HEK293T (cell line): ENCODE measurements at regions not wholly inside any gene's neighbourhood (a gene's known extent, or its start where the extent isn't known, plus 50 kb on each side); places are given as distances from the start of the nearest gene placed in this dataset.

Experiments used
- CTCF ChIA-PET: fragments of 350-600 bp; formaldehyde crosslinking; extraction: SDS; loops from one replicate; lab custom pipeline; 2021; ENCODE audit warnings: antibody characterized with exemption, inconsistent platforms; lab: Yijun Ruan, JAX
- POLR2A ChIA-PET: fragments of 350-600 bp; formaldehyde crosslinking; extraction: SDS; loops from one replicate; lab custom pipeline; 2020; ENCODE audit warnings: antibody characterized with exemption, inconsistent platforms; lab: Yijun Ruan, JAX
- DNase-seq: peaks from one replicate; pipeline ENCODE4 v3.0.0; 2012; ENCODE audit warnings: mixed read lengths; ENCODE audit errors: extremely low spot score
- ARNT ChIP-seq: fragments of 450-650 bp; IDR thresholded peaks from 2 replicates; pipeline ENCODE4 v1.6.1; 2017; ENCODE audit warnings: mild to moderate bottlenecking
- BHLHE40 ChIP-seq: fragments of 450-650 bp; IDR thresholded peaks from 2 replicates; pipeline ENCODE4 v1.6.1; 2016; ENCODE audit warnings: mild to moderate bottlenecking, moderate library complexity, borderline replicate concordance
- CTBP1 ChIP-seq: fragments of 450-650 bp; IDR thresholded peaks from 2 replicates; pipeline ENCODE4 v1.6.1; 2016; ENCODE audit warnings: borderline replicate concordance
- ELF4 ChIP-seq: fragments of 450-650 bp; IDR thresholded peaks from 2 replicates; pipeline ENCODE4 v1.6.1; 2017; ENCODE audit warnings: antibody characterized with exemption
- FOXA1 ChIP-seq: fragments of 450-650 bp; IDR thresholded peaks from 2 replicates; pipeline ENCODE4 v1.6.1; 2016; ENCODE audit warnings: mild to moderate bottlenecking
- FOXK2 ChIP-seq: fragments of 450-650 bp; IDR thresholded peaks from 2 replicates; pipeline ENCODE4 v1.6.1; 2016; ENCODE audit warnings: mild to moderate bottlenecking
- FOXM1 ChIP-seq: fragments of 450-650 bp; IDR thresholded peaks from 2 replicates; pipeline ENCODE4 v1.6.1; 2017; ENCODE audit warnings: mild to moderate bottlenecking, borderline replicate concordance
- HDGF ChIP-seq: fragments of 450-650 bp; IDR thresholded peaks from 2 replicates; pipeline ENCODE4 v1.6.1; 2017; ENCODE audit warnings: antibody characterized with exemption, borderline replicate concordance
- L3MBTL2 ChIP-seq: fragments of 450-650 bp; conservative IDR thresholded peaks from 2 replicates; pipeline ENCODE4 v1.6.1; 2016; ENCODE audit warnings: mild to moderate bottlenecking
- LEF1 ChIP-seq: fragments of 450-650 bp; IDR thresholded peaks from 2 replicates; pipeline ENCODE4 v1.6.1; 2017; ENCODE audit warnings: mild to moderate bottlenecking, borderline replicate concordance
- NFRKB ChIP-seq: fragments of 450-650 bp; IDR thresholded peaks from 2 replicates; pipeline ENCODE4 v1.6.1; 2016; ENCODE audit warnings: mild to moderate bottlenecking, moderate library complexity
- SP1 ChIP-seq: fragments of 450-650 bp; IDR thresholded peaks from 2 replicates; pipeline ENCODE4 v1.6.1; 2017
- SUZ12 ChIP-seq: fragments of 450-650 bp; IDR thresholded peaks from 2 replicates; pipeline ENCODE4 v1.6.1; 2016; ENCODE audit warnings: mild to moderate bottlenecking
- TARDBP ChIP-seq: fragments of 450-650 bp; IDR thresholded peaks from 2 replicates; pipeline ENCODE4 v1.6.1; 2016
- ZNF384 ChIP-seq: fragments of 450-650 bp; IDR thresholded peaks from 2 replicates; pipeline ENCODE4 v1.6.1; 2016
- TF ChIP-seq, protein P1 (sequence below): fragments of 450-650 bp; IDR thresholded peaks from 2 replicates; pipeline ENCODE4 v1.6.1; 2016

DNA sequence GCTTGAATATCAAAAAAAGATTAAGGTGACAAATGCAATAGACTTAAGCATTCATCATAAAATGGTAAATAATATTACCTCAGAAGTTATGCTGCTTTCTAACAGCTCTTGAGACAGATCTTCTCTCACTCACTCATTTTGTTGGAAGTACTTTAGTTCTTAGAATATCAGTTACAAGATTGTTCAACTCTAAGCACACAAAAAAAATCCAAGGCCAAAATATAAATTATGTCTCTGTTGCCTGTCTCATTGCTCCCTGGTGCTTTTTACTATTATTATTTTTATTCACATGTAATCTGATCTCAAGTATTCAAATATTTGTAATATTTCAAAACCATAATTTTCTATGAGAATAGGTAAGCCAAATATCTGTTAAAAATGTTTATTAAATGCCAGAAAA is 259.4 kb upstream of the HSF2 start:
- DNase-seq: no peak
- CTCF ChIA-PET: no interaction called here
- POLR2A ChIA-PET: no interaction called here
- TF ChIP-seq ELF4 (no peak), ZNF384 (no peak), L3MBTL2 (no peak), NFRKB (no peak), HDGF (no peak), ARNT (no peak), FOXK2 (no peak), TARDBP (no peak), SUZ12 (no peak), FOXM1 (no peak)

DNA sequence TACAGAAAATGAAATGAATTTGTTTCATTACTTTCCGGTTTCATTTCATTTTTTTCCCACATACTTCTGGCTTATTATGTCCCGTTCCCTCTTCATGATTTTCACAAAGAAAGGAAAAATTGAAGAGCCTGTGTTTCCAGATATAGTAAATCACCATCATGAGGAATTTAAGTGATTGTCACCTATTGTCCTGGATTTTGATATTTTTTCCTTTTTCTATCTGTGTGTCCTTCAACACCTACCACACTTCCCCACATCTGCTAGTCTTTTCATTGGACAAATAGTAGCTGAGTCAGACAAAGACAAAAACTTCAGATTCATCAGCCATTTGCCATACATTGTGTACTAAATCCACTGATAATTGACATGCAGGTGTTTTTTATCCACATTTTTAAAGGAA is 258.2 kb upstream of the HSF2 start:
- POLR2A ChIA-PET: no interaction called here
- DNase-seq: no peak
- TF ChIP-seq FOXM1 (no peak), BHLHE40 (no peak), FOXA1 (no peak), SP1 (no peak), LEF1 (no peak), ZNF384 (no peak), ELF4 (no peak), CTBP1 (no peak), L3MBTL2 (no peak), HDGF (no peak), SUZ12 (no peak), TARDBP (no peak), ARNT (no peak)
- TF ChIP-seq, protein P1, sequence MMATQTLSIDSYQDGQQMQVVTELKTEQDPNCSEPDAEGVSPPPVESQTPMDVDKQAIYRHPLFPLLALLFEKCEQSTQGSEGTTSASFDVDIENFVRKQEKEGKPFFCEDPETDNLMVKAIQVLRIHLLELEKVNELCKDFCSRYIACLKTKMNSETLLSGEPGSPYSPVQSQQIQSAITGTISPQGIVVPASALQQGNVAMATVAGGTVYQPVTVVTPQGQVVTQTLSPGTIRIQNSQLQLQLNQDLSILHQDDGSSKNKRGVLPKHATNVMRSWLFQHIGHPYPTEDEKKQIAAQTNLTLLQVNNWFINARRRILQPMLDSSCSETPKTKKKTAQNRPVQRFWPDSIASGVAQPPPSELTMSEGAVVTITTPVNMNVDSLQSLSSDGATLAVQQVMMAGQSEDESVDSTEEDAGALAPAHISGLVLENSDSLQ: no peak
- CTCF ChIA-PET: no interaction called here

DNA sequence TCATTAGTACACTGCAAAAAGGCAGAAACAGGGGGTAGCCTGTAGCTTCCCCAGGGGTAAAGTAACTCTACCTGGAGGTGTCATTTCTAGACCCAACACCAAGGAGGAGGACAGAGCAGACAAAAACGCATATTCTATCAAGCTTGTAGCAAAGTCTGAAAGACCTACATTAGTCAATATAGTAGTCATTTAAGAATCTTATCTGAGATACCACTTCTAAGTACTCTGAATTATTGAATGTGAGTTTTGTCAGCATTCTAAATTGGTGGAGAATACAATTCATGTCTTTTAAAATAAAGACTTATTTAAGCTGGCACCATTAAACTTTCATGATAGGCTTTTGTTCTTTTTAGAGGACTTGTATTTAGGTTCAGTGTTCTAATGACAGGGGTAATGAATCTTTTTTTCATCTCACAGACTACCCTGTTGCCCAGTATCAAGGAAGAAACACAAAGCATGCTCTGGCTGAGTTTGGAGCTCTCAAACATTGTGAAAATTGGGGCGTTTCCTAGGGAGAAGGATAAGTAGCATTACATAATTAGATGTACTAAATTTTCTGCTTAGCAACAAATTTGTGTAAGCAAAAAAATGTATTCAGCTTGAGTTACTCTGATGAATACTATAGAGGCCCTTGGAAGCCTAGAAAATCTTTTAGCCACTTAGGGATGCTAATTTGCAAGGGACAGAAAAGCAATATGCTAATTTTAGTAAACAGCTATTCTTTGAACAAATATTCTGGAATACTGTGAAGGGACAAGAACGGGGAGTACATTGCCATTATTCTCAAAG is 255.4 kb upstream of the HSF2 start:
- CTCF ChIA-PET: no interaction called here
- POLR2A ChIA-PET: no interaction called here
- no peak for TF ChIP-seq L3MBTL2
- no peak for TF ChIP-seq BHLHE40
- TF ChIP-seq, protein P1: no peak
- no peak for TF ChIP-seq ARNT
- TF ChIP-seq ZNF384: no peak
- DNase-seq: no peak

DNA sequence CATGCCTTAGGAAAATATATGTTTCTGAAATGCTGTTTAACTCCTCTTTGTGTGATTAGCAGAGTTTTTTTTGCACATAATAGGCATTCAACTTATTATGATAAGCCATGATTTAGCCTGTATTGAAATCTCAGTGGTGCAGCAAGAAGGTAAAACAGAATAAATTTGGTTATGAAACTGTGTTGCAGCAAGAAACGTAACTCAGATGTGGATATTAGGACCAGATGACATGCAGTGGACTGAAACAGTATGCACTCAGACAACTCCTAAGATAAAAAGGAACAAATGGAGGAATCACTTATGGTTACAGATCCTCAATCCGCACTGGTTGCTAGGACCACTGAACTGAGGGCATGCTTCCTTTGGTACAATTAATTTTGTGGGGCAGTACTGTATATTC is 254.2 kb upstream of the HSF2 start:
- CTCF ChIA-PET: no interaction called here
- no peak for TF ChIP-seq CTBP1
- TF ChIP-seq, protein P1: no peak
- no peak for TF ChIP-seq TARDBP
- TF ChIP-seq SP1: no peak
- no peak for TF ChIP-seq ZNF384
- TF ChIP-seq BHLHE40: no peak
- TF ChIP-seq SUZ12: no peak
- no peak for TF ChIP-seq FOXM1
- TF ChIP-seq FOXK2: no peak
- no peak for TF ChIP-seq ARNT
- no peak for TF ChIP-seq LEF1
- no peak for TF ChIP-seq HDGF
- no peak for TF ChIP-seq NFRKB
- no peak for TF ChIP-seq L3MBTL2
- TF ChIP-seq FOXA1: no peak
- no peak for DNase-seq
- POLR2A ChIA-PET: no interaction called here

DNA sequence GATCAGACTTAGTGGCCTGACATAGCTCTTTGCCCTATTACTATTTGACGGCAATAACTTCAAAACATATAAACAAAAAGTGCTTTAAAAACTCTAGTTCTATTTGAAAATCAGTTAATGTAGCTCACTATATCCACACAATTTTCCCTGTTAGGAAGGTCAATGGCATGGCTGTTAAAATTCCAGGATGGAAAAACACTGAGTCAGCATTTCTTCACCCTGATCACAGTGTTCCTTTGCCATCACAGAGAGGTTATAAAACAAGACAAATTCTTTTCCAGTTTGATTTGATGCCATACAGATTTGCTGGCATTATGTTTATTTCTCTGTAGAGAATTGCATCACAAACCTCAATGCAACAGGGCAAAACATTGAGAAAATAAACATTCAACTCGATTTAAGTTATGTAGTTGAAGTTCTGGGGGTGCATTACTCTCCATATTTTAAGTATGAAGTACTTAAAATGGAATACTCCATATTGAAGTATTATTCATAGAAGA is 253.7 kb upstream of the HSF2 start:
- ChIA-PET POLR2A (no interaction called here), CTCF (no interaction called here)
- DNase-seq: no peak
- TF ChIP-seq TARDBP: no peak

DNA sequence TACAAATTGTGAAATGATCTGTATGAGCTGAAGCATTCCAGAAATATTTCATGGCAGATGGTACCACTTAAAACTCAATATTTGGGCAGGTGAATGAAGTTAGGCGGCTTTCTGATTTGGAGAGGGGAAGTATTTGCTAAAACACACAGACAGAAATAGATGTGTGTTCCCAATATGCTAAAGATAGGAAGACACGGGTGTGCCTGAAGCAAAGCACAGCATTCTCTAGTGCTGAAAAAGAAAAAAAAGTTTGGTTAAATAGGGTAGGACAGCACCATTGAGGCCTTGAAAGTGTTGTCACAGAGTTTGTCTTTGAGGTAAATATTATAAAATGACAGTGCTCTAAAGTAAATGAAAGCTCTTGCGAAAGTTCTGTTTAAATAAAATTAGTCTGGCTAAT is 252.2 kb upstream of the HSF2 start:
- POLR2A ChIA-PET: no interaction called here
- no peak for TF ChIP-seq FOXK2
- TF ChIP-seq FOXA1: no peak
- no peak for TF ChIP-seq BHLHE40
- no peak for TF ChIP-seq TARDBP
- TF ChIP-seq SUZ12: no peak
- TF ChIP-seq, protein P1: no peak
- TF ChIP-seq LEF1: no peak
- TF ChIP-seq CTBP1: no peak
- no peak for TF ChIP-seq ARNT
- no peak for TF ChIP-seq FOXM1
- no peak for TF ChIP-seq L3MBTL2
- TF ChIP-seq ELF4: no peak
- no peak for TF ChIP-seq NFRKB
- no peak for DNase-seq
- CTCF ChIA-PET: no interaction called here
